Inferior parietal cortex (tissue), 1 donor: ENCODE measurements at regions not wholly inside any gene's neighbourhood (a gene's known extent, or its start where the extent isn't known, plus 50 kb on each side); places are given as distances from the start of the nearest gene placed in this dataset.
A peak's percentile ranks its signal among the peaks of the same experiment; 100 is the strongest.

Experiments
- DNase-seq: peaks from one replicate; pipeline ENCODE4 v3.0.0-alpha.2; 2016; ENCODE audit errors: extremely low spot score

DNA sequence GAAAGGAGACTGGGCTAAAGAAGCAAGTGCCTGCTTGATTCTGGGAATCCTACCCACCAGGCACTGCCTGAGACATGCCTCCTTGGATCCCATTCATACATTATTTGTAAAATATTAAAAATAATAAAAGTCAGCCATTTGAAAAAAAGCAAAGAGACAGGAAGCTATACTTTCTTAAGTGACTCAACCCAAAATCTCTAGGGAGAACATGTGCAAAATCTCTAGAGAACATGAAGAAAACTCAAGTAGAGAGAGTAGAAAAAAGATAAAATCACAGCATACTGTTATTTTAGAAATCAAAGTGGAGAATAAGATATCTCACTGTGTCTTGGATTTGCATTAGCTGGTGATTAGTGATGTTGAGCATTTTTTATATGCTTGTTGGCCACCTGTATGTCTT is 197.2 kb upstream of the GGTLC1 start:
- no peak for DNase-seq

DNA sequence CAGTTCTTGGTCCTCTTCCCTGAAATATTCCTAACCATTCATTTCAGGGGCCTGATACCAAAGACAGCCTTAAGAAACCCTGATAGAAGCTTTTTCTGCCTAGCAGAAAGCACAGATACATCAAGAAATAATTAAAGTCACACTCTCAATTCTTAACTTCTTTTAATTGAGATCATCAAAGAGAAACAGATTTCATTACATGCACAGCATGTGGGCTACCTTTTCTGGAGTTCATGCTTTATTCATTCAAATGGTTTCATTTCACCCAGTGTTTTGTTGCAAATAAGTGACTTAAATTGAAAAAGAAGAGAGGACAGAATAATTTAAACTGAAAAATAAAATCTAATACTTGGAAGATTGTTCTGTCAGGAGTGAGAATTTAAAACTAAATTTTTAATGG is 192.6 kb upstream of the GGTLC1 start:
- no peak for DNase-seq

DNA sequence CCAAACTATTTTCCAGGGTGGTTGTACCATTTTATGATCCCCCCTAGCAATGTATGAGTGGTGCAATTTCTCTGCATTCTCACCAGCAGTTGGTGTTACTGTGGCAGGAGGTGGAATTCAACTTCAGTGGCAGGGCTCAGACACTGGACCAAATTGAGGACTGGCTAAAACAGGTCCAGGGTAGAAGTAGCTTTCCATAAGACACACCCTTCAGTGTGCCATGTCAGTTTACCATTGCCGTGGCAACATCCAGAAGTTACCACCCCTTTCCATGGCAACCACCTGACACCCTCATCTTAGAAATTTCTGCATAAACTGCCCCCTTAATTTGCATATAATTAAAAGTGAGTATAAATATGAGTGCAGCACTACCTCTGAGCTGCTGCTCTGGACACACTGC is 180.7 kb upstream of the GGTLC1 start:
- DNase-seq, result no peak

DNA sequence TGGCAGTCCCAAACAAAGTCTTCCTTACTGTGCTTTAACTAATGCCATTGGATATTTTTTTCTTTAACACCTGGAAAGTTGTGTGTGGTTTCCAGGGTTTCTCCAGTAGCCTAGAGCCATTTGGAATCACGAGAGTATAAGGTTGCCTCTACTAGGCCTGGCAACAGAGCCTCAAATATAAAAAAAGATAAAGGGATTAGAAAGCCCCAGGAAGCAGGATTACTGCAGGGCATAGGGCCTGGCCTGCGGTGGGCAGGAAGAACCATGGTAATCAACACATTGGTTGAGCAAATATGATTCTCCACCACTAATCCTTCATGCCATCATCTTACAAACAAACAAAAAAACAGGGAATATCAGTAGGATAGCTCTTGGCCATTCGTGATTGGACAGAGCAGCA is 177.8 kb upstream of the GGTLC1 start:
- no peak for DNase-seq

DNA sequence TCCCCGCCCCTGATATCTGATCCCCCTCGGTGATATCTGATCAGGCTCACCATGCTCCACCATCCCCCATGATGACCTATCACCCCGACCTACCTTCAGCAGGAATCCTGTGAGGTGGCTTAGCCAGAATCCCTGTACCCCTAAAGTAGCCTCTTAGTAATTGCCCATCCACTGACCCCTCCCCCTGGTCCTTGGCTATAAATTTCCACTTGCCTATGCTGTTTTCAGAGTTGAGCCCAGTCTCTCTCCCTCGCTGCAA is 177.5 kb upstream of the GGTLC1 start:
- DNase-seq, result no peak

DNA sequence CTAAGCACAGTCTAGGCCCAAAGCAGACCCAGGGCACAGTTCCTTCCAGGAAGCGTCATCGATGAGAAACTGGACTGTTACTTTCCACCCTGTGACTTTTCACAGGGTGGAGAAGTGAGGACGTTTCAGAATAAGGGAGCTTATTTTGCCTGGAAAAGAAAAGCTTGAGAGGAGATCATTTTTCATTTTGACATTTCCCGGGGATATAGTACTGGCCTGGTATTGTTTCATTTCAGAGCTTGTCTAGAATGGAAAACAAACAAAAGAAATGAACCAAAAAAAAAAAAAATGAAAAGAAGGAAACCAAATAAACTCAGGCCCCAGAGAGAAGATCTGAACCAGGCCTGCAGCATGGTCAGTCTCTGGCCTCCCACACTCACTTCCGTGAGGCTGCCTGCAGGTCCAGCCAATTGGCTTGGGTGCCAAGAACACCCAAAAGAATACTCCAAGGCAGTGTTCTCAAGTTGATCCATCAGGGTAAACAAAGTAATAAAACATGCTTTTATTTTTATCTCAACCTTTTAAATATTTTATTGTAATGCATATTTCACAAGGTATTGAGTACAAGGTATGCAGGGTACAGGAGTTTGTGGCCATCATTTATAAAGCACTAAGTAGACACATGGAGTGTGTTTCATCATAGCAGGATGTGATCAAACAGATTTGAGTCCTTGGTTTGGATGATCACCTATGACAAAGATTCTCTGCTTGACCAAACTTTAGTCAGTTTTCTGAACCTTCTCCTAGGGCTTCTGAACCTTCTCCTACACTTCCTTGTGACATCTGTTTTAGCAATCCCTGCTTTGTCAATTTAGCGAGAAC is 176.9 kb upstream of the GGTLC1 start:
- DNase-seq, result no peak

DNA sequence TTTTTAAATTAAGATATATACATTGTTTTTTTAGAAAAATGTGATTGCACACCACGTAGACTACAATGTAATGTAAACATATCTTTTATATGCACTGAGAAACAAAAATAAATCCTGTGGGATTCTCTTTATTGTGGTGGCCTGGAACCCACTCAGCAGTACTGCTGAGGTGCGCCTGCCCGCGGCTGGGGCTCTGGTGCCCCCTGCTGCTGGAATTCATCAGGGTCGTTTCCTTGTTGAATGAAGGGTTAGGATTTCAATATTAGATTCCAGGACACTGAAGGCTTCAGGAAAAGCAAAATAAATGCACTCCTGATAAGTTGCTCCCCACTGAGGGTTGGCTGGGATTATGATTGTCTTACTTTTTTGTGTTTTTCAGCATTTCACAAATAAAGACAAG is 175.8 kb upstream of the GGTLC1 start:
- DNase-seq, result no peak

DNA sequence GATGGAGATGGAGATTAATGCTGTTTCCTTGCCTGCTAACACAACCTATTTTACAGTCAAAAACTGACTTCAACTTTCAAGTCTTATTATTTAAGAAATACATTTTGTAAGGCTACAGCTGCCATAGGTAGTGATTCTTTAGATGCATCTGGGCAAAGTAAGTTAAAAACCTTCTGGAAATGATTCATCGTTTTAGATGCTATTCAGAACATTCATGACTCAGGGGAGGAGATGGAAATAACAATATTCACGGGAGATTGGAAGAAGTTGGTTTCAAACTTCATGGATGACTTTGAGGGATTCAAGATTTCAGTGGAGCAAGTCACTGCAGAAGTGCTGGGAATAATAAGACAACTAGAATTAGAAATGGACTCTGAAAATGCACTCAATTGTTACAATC is 174.9 kb upstream of the GGTLC1 start:
- DNase-seq, result no peak

DNA sequence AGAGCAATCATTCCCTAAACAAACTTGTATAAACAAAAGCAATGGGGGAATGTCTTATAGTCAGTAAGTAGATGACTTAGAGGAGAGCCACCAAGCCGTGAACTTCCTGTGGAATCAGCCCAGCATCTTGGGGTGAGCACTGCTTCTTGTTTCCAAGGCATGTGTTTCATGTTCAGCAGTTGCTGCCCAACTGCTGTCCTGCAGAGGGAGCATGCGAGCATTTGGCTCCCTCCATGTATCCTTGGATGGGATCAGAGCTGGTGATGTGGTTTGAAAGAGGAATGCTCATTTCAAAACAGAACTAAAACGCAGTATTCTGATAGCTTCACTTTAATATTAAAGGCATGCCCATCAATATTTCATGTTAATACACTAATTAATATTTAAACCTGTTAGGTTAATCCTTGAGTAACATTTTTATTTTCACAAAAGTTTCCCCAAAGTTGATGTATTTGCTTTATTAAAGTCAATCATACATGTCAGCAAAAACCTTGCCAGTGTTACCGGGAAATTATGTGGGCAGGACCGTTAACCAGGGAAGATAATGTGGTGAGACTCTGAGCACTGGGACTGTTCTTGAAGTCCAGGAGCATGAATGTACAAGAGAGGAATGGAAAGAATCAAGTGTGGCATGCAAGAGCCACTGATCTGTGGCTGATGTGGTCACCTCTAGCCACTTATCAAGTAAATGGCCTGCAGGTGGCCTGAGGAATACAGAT is 172.1 kb upstream of the GGTLC1 start:
- peak; percentile 70 for DNase-seq

DNA sequence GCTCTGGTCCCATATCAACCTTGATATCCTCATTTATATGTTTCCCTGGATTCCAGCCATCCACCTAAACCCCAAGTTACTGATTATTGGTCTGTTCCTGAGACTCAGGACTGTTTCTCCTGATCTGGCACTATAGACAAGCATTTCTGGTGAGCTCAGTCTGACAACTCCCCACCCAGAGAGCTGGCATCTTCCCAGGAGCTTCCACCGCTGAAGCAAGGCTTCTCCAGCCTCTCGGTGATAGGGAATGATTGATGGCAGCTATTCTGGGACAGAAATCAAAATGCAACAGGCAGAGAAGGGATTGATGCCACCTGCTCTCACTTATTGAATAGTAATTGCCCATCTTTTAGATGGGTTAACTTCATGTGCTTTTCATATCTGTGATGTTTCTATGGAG is 169.7 kb upstream of the GGTLC1 start:
- DNase-seq, result no peak

DNA sequence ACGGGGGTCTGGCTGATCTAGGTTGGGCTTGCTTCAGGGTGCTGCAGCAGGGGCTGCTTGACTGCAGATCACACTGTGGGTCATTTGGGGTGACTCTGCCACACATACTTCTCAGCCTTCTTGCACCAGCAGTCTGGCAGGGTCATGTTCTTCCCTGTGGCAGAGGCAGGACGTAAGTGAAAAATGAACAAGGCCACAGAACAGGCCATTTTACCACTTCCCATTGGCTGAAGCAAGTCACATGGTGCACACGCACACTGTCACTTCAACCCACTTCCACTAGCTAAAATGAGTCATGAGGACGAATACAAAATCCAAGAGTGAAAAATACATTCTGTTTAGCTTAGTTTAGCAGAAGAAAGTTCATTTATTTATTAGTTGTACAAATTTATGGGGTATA is 168.6 kb upstream of the GGTLC1 start:
- DNase-seq, result no peak

DNA sequence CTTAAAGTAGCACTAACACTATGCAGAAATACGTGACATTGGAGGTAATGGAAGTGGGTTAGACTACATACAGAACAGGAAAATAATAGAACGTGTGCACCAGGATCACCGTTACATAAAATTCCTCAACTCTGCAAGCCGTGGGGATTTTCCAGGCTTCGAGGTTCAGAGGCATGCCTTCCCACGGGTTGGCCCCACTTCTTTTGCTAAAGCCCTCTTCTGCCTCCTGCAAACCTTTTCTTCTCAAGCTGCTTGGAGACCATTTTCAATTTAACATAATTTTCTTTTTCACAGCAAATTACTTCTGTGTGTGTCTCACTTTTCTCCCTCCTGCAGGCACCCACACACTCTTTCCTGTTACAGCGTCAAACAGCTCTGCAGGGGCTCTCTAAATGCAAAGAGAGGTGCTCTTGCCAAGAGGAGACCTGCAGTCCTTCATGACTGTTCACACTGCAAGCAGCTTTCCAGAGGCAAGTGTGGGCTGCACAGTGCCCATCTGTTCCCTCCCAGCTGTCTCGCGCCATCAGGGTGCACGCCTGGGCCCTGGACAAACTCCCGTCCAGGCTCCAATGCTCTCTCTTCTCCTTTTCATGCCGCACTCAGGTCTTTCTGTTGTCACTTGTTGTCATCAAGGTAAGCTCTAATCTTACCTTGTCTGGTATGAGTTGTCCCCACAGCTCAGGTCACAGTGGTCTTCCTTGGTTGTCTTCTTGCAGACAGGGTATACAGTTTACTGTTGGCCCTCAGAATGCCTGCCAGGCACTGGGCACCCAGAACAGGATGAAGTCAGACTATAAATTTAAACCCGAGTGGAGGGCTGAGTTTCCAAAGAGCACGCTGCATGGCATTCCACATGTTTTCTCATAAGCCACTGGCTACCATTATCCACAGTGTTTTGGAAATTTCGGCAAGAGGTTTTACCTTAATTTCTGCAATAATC is 164.8 kb upstream of the GGTLC1 start:
- DNase-seq, result peak; percentile 52

DNA sequence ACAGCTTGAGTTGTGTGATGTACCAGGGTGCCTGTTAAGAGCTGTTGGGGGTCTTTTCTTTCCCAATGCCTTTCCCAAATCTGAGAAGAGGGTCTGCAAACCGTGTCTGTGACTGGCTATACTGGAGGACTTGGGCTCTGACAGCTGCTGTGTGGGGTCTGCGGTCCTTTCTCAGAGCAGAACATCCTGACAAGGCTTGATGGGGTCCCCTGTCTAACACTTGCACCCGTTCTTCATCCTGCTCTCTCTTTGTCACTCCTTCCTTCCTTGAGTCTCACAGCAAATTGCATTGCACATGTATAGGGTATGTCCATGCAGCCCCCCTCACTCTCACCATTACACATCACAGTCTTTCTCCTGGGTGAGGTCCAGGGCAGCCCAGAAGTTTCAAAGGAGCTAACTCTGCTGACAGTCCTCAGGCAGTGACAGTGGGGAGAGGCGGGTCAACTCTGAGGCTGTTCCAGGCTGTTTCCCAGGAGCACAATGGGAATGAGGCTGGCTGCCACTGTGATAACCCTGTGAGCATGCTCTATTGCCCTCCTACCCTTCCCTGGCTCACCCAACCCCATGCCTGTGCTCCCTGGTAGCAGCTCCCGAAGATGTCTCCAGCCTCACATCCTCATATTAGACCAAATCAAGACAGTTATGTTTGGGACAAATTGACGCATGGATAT is 163.2 kb upstream of the GGTLC1 start:
- DNase-seq, result no peak

DNA sequence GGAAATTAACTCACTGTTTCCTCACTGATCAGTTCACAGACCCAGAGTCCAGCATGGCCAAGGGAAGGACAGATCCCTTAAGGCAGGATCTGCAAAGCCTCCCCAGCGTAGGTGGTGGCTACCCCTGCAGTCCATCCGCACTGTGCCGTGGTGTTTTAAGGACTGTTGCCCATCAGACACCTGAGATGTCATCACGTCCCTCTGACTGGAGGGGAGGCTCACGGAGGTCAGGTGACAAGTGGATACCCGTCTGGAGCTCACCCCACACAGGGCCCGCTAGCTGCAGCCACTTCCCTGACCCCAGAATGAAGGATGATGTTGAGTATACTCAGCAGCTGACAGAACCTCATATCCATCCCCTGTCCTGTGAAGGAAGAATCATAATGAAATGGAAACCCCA is 161.8 kb upstream of the GGTLC1 start:
- DNase-seq, result no peak

DNA sequence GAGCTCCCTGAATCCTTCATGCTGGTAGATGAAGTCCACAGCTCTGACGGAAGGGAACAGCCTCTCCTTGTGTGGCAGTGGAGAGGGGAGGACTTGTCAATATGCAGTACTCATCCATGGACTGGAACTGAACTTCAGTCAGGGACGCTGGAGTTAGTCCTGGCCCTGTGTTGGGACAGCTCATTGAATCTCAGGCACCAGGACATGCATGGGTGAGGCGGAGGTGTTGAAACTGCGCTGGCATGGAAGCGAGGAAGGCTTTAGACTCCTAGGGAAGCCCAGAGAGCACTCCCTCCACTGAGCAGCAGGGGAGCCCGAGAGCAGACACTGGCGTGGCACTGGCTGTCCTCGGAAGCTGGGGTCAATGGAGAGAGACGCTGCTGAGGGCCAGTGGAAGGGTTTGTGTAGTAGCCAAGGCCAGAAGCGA is 161.3 kb upstream of the GGTLC1 start:
- DNase-seq, result no peak

DNA sequence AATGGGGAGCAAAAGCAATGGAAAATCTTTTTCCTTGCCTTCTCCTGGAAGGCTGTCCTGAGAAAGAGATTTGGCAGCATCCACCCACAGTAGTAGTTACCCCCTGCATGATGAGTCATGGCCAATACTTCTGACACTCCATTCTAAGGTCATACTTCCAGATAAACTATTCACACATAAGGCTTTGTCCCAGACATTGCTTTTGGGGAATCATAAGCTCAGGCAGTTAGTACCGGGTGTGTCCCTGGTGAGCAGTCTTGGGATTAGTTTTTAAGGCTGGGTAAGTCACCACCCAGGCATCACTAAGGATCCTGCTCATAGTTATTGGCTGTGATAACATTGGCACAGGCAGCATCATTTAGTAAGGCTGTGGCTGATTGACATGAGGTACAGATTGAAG is 160.6 kb upstream of the GGTLC1 start:
- no peak for DNase-seq

DNA sequence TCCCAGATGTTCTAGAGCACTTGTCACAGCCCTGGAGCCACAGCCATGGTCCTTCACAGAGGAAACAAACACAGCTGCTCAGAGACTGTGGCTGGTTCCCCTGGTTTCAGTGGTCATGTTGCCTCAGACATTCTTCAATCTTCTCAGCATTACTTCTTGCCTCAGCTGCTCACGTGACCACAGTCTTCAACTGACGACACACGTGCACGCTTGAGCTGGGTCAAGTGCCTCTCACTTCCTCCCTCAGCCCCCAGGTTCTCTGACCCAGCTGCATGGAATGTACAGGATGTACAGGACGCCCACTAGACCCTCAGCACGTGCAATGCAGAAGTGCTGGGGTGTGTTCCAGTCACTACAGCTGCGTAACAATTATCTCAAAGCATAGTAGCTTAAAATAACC is 159.8 kb upstream of the GGTLC1 start:
- no peak for DNase-seq

DNA sequence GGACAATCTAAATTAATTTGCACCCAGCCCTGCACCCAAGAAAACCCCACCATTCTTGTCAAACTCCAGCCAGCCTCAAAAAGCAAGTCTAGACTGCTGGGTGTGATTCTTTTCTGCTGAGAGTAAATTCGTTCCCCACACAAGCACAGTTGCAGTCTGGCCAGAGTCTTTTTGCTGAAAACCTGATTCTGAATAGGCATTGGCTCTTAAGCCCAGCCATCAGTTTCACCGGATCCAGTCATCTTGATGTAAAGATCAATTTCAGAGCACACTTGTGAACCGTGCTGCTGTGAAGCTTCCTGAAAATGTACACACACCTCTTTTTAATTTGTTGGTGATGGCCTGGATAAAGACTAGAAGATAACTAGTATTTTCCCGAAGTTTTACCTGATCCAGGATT is 159.4 kb upstream of the GGTLC1 start:
- no peak for DNase-seq

DNA sequence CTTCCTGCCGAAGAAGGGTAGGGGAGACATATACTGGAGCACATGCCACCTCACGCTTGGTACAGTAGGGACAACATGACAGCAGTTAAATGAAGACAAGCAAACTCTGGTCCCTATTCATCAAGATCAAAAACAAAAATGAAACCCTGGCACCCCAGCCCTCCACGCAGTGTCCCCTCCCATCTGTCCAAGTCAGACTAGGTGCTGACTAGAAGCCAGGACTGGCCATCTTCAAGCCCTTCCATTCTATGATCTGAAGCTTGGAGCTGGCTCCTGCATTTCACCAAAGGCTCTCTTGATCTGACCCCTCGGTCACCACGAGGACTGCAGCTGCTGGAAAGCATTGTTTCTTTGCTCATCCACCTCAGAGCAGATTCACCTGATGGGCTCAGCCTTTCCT is 158.9 kb upstream of the GGTLC1 start:
- no peak for DNase-seq

DNA sequence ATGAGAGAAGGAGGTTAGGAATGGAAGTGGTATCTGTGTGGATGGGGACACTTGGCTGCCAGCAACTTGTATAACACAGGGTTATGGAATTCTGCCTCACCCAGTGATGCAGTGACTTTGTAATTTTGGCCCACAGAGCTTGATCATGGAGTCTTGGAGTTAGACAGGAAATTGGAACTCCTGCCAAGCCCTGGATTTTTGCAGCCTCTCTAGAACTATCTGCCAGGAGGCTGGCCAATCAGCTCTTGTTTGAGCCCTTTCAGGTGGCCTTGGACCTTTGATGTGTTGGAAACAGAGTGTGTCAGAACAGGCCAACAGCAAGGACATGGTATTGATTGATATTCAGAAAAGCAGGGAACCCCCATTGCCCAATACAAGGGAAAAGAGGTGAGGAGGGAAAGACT is 157.7 kb upstream of the GGTLC1 start:
- no peak for DNase-seq

DNA sequence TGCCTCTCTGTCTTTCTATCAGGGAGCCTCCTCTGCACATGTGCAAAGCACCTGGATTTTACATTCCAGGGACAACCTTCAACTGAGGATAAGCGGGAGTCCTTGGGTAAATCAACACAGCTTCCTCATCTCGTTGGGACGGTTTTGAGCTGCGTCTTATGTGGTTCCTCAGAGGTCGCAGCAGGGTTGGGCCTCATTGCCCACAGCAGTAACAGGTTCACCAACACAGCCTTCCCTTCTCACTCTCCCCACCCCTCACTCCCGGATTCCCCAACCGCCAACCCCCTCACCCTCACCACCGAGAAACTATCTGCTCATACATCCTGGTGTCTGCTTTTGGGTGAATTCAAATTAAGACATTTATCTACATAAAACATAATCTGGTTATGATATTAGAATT is 155.8 kb upstream of the GGTLC1 start:
- DNase-seq, result no peak

DNA sequence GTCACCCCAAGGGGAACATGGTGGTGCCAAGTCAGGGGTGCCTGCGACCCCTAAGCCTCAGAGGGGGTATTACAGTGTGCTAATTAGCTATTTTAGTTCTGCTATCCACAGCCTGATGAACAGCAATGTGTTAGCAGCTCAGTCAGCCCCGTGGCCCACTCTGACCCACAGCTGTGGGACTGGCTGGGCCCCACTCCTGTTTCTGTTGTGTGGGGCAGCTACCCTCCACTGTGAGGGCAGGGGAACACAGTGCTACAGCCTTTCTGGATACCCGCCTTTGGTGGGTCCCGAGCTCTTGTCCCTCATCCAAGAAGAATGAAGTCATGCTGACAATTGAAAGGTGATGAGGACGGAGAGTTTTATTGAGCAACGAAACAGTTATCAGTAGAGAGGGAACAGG is 152.5 kb upstream of the GGTLC1 start:
- DNase-seq, result no peak
